Heart right ventricle (tissue), 16 donors: ENCODE measurements at regions not wholly inside any gene's neighbourhood (a gene's known extent, or its start where the extent isn't known, plus 50 kb on each side); places are given as distances from the start of the nearest gene placed in this dataset.
A peak's percentile ranks its signal among the peaks of the same experiment; 100 is the strongest.

Source experiments
- ATAC-seq, 8 donors: fragments of 200-7000 bp; cut with Tn5 transposase; one replicate each; pipeline ENCODE4 v1.9.1; 2020; ENCODE audit warnings: mild to moderate bottlenecking in 8 of 8, moderate library complexity in 8 of 8, moderate number of reproducible peaks in 1 of 8
- DNase-seq, 2 donors: peaks; one replicate each; pipeline ENCODE4 v3.0.0-alpha.2; 2020
- H3K27ac ChIP-seq, 10 donors: fragments of 200-600 bp; sonication (generic) in 2 of 10; one replicate each; pipeline versions ENCODE4 v1.5.0 to v1.8.0; 2020 to 2022; ENCODE audit warnings: mild to moderate bottlenecking in 3 of 10
- H3K27me3 ChIP-seq, 7 donors: fragments of 200-600 bp; one replicate each; pipeline ENCODE4 v1.8.0; 2021 to 2022; ENCODE audit warnings: mild to moderate bottlenecking in 2 of 7
- H3K36me3 ChIP-seq, 9 donors: fragments of 200-600 bp; sonication (generic) in 1 of 9; one replicate each; pipeline versions ENCODE4 v1.5.0 to v1.8.0; 2020 to 2022; ENCODE audit warnings: mild to moderate bottlenecking in 2 of 9
- H3K4me1 ChIP-seq, 9 donors: fragments of 200-600 bp; sonication (generic) in 1 of 9; one replicate each; pipeline versions ENCODE4 v1.5.0 to v1.8.0; 2020 to 2022; ENCODE audit warnings: mild to moderate bottlenecking in 4 of 9
- H3K4me3 ChIP-seq, 10 donors: fragments of 200-600 bp; sonication (generic) in 2 of 10; one replicate each; pipeline versions ENCODE4 v1.5.0 to v1.8.0; 2020 to 2022; ENCODE audit warnings: mild to moderate bottlenecking in 7 of 10, moderate library complexity in 2 of 10
- H3K9me3 ChIP-seq, 11 donors: fragments of 200-600 bp in 10 of 11; sonication (generic) in 2 of 11; one replicate each; pipeline versions ENCODE4 v1.5.0 to v1.8.0; 2013 to 2022; ENCODE audit warnings: mild to moderate bottlenecking in 2 of 11, control low read depth in 1 of 11, moderate library complexity in 1 of 11
- CTCF ChIP-seq, 9 donors: fragments of 200-600 bp; sonication (generic) in 2 of 9; IDR thresholded peaks; one replicate each; pipeline versions ENCODE4 v1.5.0 to v1.8.0; 2021 to 2022; ENCODE audit warnings: antibody characterized with exemption in 9 of 9, mild to moderate bottlenecking in 5 of 9, moderate library complexity in 1 of 9
- WGBS, 2 donors: extraction: QIAGEN DNeasy Blood & Tissue Kit; methylation state at CpG; one replicate each; pipeline ENCODE4 v1.1.7; 2013; ENCODE audit warnings: inconsistent platforms in 1 of 2; 5-methylcytosine and 5-hydroxymethylcytosine counted together
- intact Hi-C, 10 donors: fragments of 100-400 bp; cut with DNase I; formaldehyde crosslinking; loops; one replicate each; pipeline versions ENCODE4 v1.11.1 to v1.14.2; 2022
- donor health status: Arrhythmogenic right ventricular cardiomyopathy.
- donor health status: ischemic (EF 13 %, LVEDD 7.1; RV severe dilation, severe dysfunction).
- donor health status: healthy with polysubstance abuse.
- donor health status: DM: no; HTN: yes; CAD: no.
- donor health status: DM: no; HTN: no; CAD: no.
- donor health status: ischemic (EF 25% LVEDD 6.9; RV normal size, moderate dysfunction).
- donor health status: ischemic (EF 25% LVEDD 5.7; RV mildly dilated, moderate dysfunction).
- donor health status: healthy.
- donor health status: DM: yes; HTN: yes; CAD: no.
- donor health status: Ischemic cardiomyopathy.
- donor health status: ischemic (EF 35%, LVEDD 5.7; RV mildly dilated, moderate dysfunction).
- donor health status: nonischemic (EF 11% LVEDD 7.7; RV severe dilation, severe dysfunction).
- donor health status: DM: yes; HTN: yes; CAD: no.
- donor health status: PGD.
- donor health status: ischemic (EF 29% LVEDD 5.4; RV normal size, mild dysfunction).
- donor health status: nonischemic (EF 23%, LVEDD 6.1; RV moderate dilation, normal function).

DNA sequence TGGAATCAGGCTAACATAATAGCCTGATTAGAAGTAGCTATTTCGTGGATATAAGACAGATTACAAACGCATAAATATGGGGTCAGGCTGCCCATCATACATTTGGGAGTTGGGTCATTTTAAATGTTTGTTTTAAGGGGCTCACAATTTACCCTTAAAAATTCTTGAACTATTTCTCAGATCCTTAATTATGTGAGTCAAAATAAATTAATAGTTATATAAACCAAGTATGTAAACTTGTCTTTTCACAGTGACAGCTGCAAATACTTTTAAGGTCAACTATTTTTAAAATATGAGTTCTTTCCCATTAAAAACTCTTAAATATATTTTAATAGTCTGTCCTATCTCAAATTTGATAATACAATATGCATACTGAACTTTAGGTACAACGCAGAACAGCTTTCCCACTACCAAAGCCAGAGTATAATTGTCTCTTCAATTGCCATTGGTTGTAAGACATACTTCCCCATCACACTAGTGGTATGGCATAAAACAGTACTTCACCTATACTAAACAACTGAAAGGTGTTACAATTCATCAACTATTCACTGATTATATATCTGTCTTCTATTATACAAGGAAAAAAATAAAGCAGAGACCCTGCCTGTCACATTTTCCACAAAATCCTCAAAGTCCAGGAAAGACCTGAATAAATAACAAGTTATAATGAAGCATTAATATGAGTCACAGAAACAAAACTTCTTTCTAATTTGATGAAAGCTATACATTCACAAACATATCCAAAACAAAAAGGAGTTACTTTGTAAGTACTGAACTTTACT lies 80.8 kb upstream of the COL21A1 start:
- intact Hi-C loops, result no loop called here
- 78 to 91% methylated on average over 3 of the region's 3 CpGs for WGBS, 2 donors
- no peak overlapping the region for H3K4me3 ChIP-seq
- no peaks in the 10 kb centered on the region for H3K36me3 ChIP-seq
- H3K27ac ChIP-seq, result no peak overlapping the region
- no peaks in the 10 kb centered on the region for H3K27me3 ChIP-seq
- no peak for ATAC-seq
- H3K9me3 ChIP-seq, result no peaks in the 10 kb centered on the region
- peaks cover 0 to 7% (median 0%) of the 10 kb centered on the region in 9 donors for H3K4me1 ChIP-seq
- DNase-seq, result no peak
- no peak for TF ChIP-seq CTCF (IDR thresholded peaks at IDR 0.05)

- WGBS, 2 donors, result 43% methylated on average over 6 of the region's 6 CpGs
- Histone ChIP-seq H3K4me3 (no peak overlapping the region), H3K36me3 (no peaks in the 10 kb centered on the region), H3K27me3 (no peaks in the 10 kb centered on the region), H3K4me1 (peaks cover 0 to 4% (median 0%) of the 10 kb centered on the region in 9 donors), H3K27ac (no peak overlapping the region), H3K9me3 (no peaks in the 10 kb centered on the region)
- intact Hi-C loops, result no loop called here
- DNase-seq (no peak), ATAC-seq (no peak)
- no peak for TF ChIP-seq CTCF (IDR thresholded peaks at IDR 0.05)
Measured at GRCh38 chr6:56324396-56324795, 77.0 kb upstream of the COL21A1 start.

DNA sequence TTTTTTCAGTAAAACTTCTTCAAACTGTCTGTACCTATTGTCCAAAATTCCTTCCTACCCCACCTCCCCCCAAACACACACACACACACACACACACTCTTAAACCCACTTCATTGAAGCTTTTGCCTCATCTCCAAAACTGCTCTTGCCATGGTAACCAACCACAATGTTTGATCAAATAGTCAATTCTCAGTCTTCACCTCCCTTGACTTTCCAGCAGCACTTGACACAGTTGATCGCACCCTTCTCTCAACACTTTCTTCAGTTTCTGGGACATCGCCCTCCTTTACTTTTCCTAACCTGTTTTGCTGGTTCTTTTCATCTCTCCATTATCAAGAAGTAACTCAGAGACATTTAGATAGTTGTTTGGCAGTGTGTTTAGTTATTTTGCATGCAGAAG lies 71.5 kb upstream of the COL21A1 start:
- no peaks in the 10 kb centered on the region for H3K9me3 ChIP-seq
- H3K27ac ChIP-seq, result no peak overlapping the region
- intact Hi-C loops, result no loop called here
- no peaks in the 10 kb centered on the region for H3K4me1 ChIP-seq
- ATAC-seq (no peak), DNase-seq (no peak)
- H3K4me3 ChIP-seq, result no peak overlapping the region
- no peaks in the 10 kb centered on the region for H3K27me3 ChIP-seq
- no peaks in the 10 kb centered on the region for H3K36me3 ChIP-seq
- no peak for TF ChIP-seq CTCF (IDR thresholded peaks at IDR 0.05)
- 95 to 97% methylated on average over 2 of the region's 2 CpGs for WGBS, 2 donors

- H3K36me3 ChIP-seq, result no peaks in the 10 kb centered on the region
- H3K9me3 ChIP-seq, result no peaks in the 10 kb centered on the region
- whole genome bisulfite sequencing, 2 donors, result 57% methylated on average over 11 of the region's 11 CpGs
- no peak overlapping the region for H3K4me3 ChIP-seq
- intact Hi-C loops, result no loop called here
- no peak overlapping the region for H3K27ac ChIP-seq
- DNase-seq (no peak), ATAC-seq (no peak)
- H3K27me3 ChIP-seq, result no peaks in the 10 kb centered on the region
- peak; percentile 50 to 75 (median 68) for TF ChIP-seq CTCF (IDR thresholded peaks at IDR 0.05)
- H3K4me1 ChIP-seq, result peaks cover 0 to 6% (median 0%) of the 10 kb centered on the region in 9 donors
Measured at GRCh38 chr6:56314683-56315523, 67.5 kb upstream of the COL21A1 start.
